ENCODE measurements at regions not wholly inside any gene's neighbourhood (a gene's known extent, or its start where the extent isn't known, plus 50 kb on each side); places are given as distances from the start of the nearest gene placed in this dataset.

- TF ChIP-seq POLR2A (IDR thresholded peaks at IDR 0.05) (no peak), CTCF (IDR thresholded peaks at IDR 0.05) (no peak), EP300 (IDR thresholded peaks at IDR 0.05) (no peak), POLR2AphosphoS5 (IDR thresholded peaks at IDR 0.05) (no peak)
These were observed 919.3 kb upstream of the CDH2 start for GRCh38 chr18:29096079-29096770.
